ENCODE measurements at regions not wholly inside any gene's neighbourhood (a gene's known extent, or its start where the extent isn't known, plus 50 kb on each side); places are given as distances from the start of the nearest gene placed in this dataset.

DNA sequence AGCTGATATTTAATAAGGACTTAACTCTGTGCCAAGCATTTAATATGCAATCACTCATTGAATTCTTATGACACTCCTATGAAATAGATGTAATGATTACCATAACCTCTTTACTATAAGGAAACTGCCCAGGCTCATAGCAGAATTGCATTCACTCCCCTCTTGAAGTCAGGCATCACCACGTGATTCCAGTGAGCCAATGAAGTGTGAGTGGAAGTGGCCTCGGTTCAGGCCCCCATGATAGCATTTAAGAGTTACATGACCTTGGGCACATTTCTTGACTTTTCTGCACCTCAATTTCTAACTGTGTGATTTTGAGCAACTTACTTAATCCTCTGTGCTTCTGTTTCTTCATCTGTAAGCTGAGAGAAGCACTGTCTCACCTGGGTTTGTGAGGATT is 62.8 kb upstream of the CLDN18 start:
- Histone ChIP-seq H3K9ac (ENCODE audit: low read length) (no peak overlapping the region), H2AFZ (ENCODE audit: low read depth, low read length, severe bottlenecking) (no peak overlapping the region), H3K27me3 (ENCODE audit: low read length) (no peaks in the 10 kb centered on the region), H3K36me3 (ENCODE audit: low read length) (no peaks in the 10 kb centered on the region), H3K9me3 (ENCODE audit: insufficient read depth, low read length) (no peaks in the 10 kb centered on the region), H3K27ac (ENCODE audit: low read depth, low read length) (no peak overlapping the region), H3K4me2 (ENCODE audit: low read depth, low read length, poor library complexity, severe bottlenecking) (no peak overlapping the region), H3K9me2 (replicated peaks; ENCODE audit: insufficient read depth, low read length) (no peaks in the 10 kb centered on the region), H4K20me1 (ENCODE audit: low read depth, low read length) (no peaks in the 10 kb centered on the region), H3K4me3 (ENCODE audit: insufficient read depth, low read length, poor library complexity, severe bottlenecking) (no peak overlapping the region), H3K79me2 (ENCODE audit: insufficient read depth, low read length) (no peaks in the 10 kb centered on the region), H3F3A (ENCODE audit: insufficient read depth) (no peaks in the 10 kb centered on the region)
- TF ChIP-seq, protein P1, sequence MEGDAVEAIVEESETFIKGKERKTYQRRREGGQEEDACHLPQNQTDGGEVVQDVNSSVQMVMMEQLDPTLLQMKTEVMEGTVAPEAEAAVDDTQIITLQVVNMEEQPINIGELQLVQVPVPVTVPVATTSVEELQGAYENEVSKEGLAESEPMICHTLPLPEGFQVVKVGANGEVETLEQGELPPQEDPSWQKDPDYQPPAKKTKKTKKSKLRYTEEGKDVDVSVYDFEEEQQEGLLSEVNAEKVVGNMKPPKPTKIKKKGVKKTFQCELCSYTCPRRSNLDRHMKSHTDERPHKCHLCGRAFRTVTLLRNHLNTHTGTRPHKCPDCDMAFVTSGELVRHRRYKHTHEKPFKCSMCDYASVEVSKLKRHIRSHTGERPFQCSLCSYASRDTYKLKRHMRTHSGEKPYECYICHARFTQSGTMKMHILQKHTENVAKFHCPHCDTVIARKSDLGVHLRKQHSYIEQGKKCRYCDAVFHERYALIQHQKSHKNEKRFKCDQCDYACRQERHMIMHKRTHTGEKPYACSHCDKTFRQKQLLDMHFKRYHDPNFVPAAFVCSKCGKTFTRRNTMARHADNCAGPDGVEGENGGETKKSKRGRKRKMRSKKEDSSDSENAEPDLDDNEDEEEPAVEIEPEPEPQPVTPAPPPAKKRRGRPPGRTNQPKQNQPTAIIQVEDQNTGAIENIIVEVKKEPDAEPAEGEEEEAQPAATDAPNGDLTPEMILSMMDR (IDR thresholded peaks at IDR 0.05; ENCODE audit: insufficient read depth, low read length, poor library complexity, severe bottlenecking): no peak
- no peak for TF ChIP-seq EZH2phosphoT487 (conservative IDR thresholded peaks at IDR 0.05; ENCODE audit: low read length)

DNA sequence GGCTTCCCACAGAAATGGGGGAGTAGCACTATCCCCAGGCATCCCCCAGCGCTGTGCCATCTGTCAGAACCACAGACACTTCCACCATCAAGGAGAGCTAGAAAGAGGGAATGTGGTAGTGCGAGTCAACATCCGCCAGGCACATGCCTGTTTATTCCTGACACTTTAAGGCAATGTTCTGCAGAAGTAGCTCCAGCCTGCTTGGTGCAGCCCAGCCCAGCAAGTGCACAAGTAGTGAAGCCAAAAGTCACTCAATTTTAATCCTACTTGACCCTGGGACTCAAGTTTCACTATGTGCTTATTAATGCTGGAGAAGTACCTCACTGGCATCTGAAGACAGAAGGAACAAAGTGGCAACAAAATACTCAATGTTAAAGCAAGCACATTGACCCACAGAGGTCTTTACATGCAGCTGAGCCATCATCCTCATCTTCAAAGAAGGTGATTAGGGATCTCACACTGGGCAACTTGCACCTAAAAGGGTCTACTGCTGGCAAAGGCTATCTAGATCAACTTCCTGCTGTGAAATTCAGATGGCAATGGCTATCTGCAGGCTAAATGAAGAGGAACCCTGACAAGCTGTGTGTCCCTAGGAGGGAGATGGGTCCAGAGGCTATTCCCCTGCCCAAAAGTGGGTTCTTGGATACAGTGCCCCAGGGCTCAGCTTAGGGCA is 61.4 kb upstream of the CLDN18 start:
- Histone ChIP-seq H3K4me2 (ENCODE audit: low read depth, low read length, poor library complexity, severe bottlenecking) (no peak overlapping the region), H3K9ac (ENCODE audit: low read length) (no peak overlapping the region), H3K4me3 (ENCODE audit: insufficient read depth, low read length, poor library complexity, severe bottlenecking) (no peak overlapping the region), H3K36me3 (ENCODE audit: low read length) (no peaks in the 10 kb centered on the region), H3K9me3 (ENCODE audit: insufficient read depth, low read length) (no peaks in the 10 kb centered on the region), H3K27me3 (ENCODE audit: low read length) (no peaks in the 10 kb centered on the region), H3K79me2 (ENCODE audit: insufficient read depth, low read length) (no peaks in the 10 kb centered on the region), H2AFZ (ENCODE audit: low read depth, low read length, severe bottlenecking) (no peak overlapping the region), H3F3A (ENCODE audit: insufficient read depth) (no peaks in the 10 kb centered on the region), H3K9me2 (replicated peaks; ENCODE audit: insufficient read depth, low read length) (no peaks in the 10 kb centered on the region), H4K20me1 (ENCODE audit: low read depth, low read length) (no peaks in the 10 kb centered on the region), H3K27ac (ENCODE audit: low read depth, low read length) (no peak overlapping the region)
- TF ChIP-seq EZH2phosphoT487 (conservative IDR thresholded peaks at IDR 0.05; ENCODE audit: low read length): no peak
- TF ChIP-seq, protein P1 (IDR thresholded peaks at IDR 0.05; ENCODE audit: insufficient read depth, low read length, poor library complexity, severe bottlenecking): no peak

DNA sequence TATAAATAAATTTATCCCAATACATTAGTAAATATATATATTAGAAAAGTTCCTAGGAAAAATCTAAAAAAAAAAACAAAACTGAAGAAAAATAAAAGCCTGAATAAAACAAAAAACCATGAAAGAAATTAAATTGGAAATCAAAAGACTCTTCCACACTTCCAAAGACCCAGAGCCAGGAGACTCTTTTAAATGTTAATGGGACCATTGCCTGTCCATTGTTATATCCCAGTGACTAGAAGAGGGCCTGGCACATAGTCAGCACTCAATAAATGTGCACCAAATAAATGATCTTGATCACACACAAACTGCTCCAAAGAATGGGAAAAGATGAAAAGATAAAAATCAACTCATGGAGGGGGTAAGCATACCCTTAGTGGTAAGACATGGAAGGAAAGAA is 51.3 kb upstream of the CLDN18 start:
- no peaks in the 10 kb centered on the region for H3K27me3 ChIP-seq (ENCODE audit: low read length)
- no peak overlapping the region for H3K27ac ChIP-seq (ENCODE audit: low read depth, low read length)
- no peak overlapping the region for H3K4me2 ChIP-seq (ENCODE audit: low read depth, low read length, poor library complexity, severe bottlenecking)
- no peaks in the 10 kb centered on the region for H3K79me2 ChIP-seq (ENCODE audit: insufficient read depth, low read length)
- TF ChIP-seq EZH2phosphoT487 (conservative IDR thresholded peaks at IDR 0.05; ENCODE audit: low read length): no peak
- TF ChIP-seq, protein P1 (IDR thresholded peaks at IDR 0.05; ENCODE audit: insufficient read depth, low read length, poor library complexity, severe bottlenecking): no peak
- H3K36me3 ChIP-seq (ENCODE audit: low read length): no peaks in the 10 kb centered on the region
- no peak overlapping the region for H2AFZ ChIP-seq (ENCODE audit: low read depth, low read length, severe bottlenecking)
- no peak overlapping the region for H3K9ac ChIP-seq (ENCODE audit: low read length)
- H4K20me1 ChIP-seq (ENCODE audit: low read depth, low read length): no peaks in the 10 kb centered on the region
- no peaks in the 10 kb centered on the region for H3K9me2 ChIP-seq (replicated peaks; ENCODE audit: insufficient read depth, low read length)
- H3F3A ChIP-seq (ENCODE audit: insufficient read depth): no peaks in the 10 kb centered on the region
- no peak overlapping the region for H3K4me3 ChIP-seq (ENCODE audit: insufficient read depth, low read length, poor library complexity, severe bottlenecking)
- no peaks in the 10 kb centered on the region for H3K9me3 ChIP-seq (ENCODE audit: insufficient read depth, low read length)

Measured in SU-DHL-6 (cell line).